Muscle layer of colon (tissue), 2 donors: ENCODE measurements at regions not wholly inside any gene's neighbourhood (a gene's known extent, or its start where the extent isn't known, plus 50 kb on each side); places are given as distances from the start of the nearest gene placed in this dataset.

Experiments
- H3K27ac ChIP-seq: one replicate; pipeline ENCODE4 v1.7.0; 2013; ENCODE audit warnings: low read depth, mild to moderate bottlenecking, low read length, moderate library complexity
- H3K27me3 ChIP-seq, 2 donors: one replicate each; pipeline ENCODE4 v1.7.0; 2013; ENCODE audit warnings: low read length in 2 of 2, mild to moderate bottlenecking in 2 of 2; ENCODE audit not compliant: insufficient read depth in 2 of 2, control insufficient read depth in 1 of 2
- H3K36me3 ChIP-seq: one replicate; pipeline ENCODE4 v1.7.0; 2013; ENCODE audit warnings: mild to moderate bottlenecking, low read length; ENCODE audit not compliant: insufficient read depth
- H3K4me1 ChIP-seq: one replicate; pipeline ENCODE4 v1.7.0; 2013; ENCODE audit warnings: mild to moderate bottlenecking, low read length; ENCODE audit not compliant: insufficient read depth
- H3K4me3 ChIP-seq, 2 donors: one replicate each; pipeline ENCODE4 v1.7.0; 2013; ENCODE audit warnings: low read length in 2 of 2, low read depth in 1 of 2, mild to moderate bottlenecking in 1 of 2, moderate library complexity in 1 of 2
- H3K9ac ChIP-seq: one replicate; pipeline ENCODE4 v1.7.0; 2013; ENCODE audit warnings: low read length
- H3K9me3 ChIP-seq: one replicate; pipeline ENCODE4 v1.7.0; 2013; ENCODE audit warnings: mild to moderate bottlenecking, low read length
- donor health status: abdominal sarcoma.
- donor health status: Adenocarcinoma of cecum.

DNA sequence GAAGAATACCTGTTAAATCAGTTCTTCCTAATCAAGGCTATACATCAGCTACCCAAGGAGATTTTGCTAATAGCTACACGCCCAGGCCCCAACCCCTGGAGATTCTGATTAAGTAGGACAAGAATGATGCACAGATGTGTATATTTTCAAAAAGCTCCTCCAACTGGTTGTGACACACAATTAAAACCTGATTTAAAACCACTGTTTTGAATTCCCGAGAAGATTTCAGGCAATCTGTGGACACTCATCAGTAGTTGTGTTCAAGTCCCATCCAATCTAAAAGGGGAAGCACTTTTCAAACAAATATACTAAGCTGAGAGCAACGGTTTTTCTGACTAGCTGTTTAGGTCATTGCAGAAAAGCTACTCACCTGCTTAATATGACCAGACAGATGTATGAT is 118.9 kb upstream of the NHSL1 start:
- H3K27ac ChIP-seq, result no peak overlapping the region
- H3K4me1 ChIP-seq, result no peaks in the 10 kb centered on the region
- no peak overlapping the region for H3K4me3 ChIP-seq
- H3K36me3 ChIP-seq, result no peaks in the 10 kb centered on the region
- no peaks in the 10 kb centered on the region for H3K27me3 ChIP-seq
- no peaks in the 10 kb centered on the region for H3K9me3 ChIP-seq
- no peak overlapping the region for H3K9ac ChIP-seq

DNA sequence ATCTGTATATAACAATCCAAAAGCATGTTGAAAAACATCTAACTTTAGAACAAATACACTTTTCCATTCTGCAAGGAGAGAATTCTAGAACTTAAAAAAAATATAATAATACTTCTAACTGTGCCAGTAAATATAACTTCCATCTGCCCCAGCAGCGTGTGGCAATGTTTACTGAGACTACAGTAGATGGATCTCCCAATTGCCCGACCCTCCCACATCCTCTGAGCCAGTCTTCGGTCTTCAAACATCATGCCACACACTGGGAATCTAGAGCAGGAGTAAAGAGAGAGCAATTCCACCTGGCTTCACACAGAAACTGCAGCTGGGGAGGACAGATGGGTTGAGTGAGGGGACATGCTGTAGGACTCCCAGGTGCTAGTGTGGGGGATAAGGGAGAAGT is 121.3 kb upstream of the NHSL1 start:
- Histone ChIP-seq H3K9me3 (no peaks in the 10 kb centered on the region), H3K36me3 (no peaks in the 10 kb centered on the region), H3K4me1 (no peaks in the 10 kb centered on the region), H3K4me3 (no peak overlapping the region), H3K27ac (no peak overlapping the region), H3K9ac (no peak overlapping the region), H3K27me3 (no peaks in the 10 kb centered on the region)

DNA sequence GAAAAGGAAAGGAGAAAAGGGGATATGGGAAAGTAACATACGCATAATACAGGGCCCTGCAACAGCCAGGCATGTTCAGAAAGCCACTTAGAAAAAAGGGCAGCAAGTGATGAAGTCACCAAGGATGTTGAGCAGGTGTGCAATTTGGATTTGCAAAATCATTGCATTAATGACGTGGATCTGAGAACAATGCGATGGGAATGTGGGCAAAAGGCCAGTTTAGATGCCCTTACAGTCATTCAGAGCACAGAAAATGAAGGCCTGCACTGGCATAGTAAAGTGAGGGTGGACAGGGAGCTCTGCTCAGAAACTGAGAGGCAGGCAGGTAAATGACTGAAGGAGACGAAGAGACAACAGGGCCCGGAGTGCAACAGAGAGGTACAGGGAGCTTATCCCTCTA is 123.7 kb upstream of the NHSL1 start:
- H3K9ac ChIP-seq, result no peak overlapping the region
- H3K4me3 ChIP-seq, result no peak overlapping the region
- H3K9me3 ChIP-seq, result no peaks in the 10 kb centered on the region
- no peaks in the 10 kb centered on the region for H3K36me3 ChIP-seq
- H3K27me3 ChIP-seq, result no peaks in the 10 kb centered on the region
- no peaks in the 10 kb centered on the region for H3K4me1 ChIP-seq
- H3K27ac ChIP-seq, result no peak overlapping the region

GRCh38 chr6:138631566-138631965 is 132.3 kb upstream of the NHSL1 start:
- no peaks in the 10 kb centered on the region for H3K36me3 ChIP-seq
- H3K27me3 ChIP-seq, result no peaks in the 10 kb centered on the region
- no peak overlapping the region for H3K9ac ChIP-seq
- H3K4me3 ChIP-seq, result no peak overlapping the region
- no peaks in the 10 kb centered on the region for H3K4me1 ChIP-seq
- no peak overlapping the region for H3K27ac ChIP-seq
- no peaks in the 10 kb centered on the region for H3K9me3 ChIP-seq

- Histone ChIP-seq H3K9ac (no peak overlapping the region), H3K9me3 (no peaks in the 10 kb centered on the region), H3K4me1 (no peaks in the 10 kb centered on the region), H3K27ac (no peak overlapping the region), H3K27me3 (no peaks in the 10 kb centered on the region), H3K36me3 (no peaks in the 10 kb centered on the region), H3K4me3 (no peak overlapping the region)
These were observed 135.7 kb upstream of the CCDC28A start for GRCh38 chr6:138637822-138638221.

DNA sequence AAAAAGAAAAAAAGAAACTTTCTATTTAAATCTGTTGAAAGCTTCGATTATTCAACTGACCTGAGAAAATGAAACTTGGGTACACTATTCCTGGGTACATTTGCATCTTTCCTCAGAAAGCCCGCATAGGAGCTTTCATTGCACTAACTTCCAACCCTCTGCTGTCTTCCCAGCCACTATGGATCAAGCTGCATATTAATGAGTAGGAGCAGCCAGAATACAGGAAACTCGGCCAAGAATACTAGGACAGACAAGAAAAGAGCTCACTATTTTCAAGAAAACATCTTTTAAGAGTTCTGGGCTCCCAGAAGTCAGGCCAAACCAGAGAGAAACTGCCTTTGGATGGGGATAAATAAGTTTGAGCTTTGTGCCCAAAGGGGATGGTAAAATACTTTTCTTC is 135.0 kb upstream of the CCDC28A start:
- Histone ChIP-seq H3K27ac (no peak overlapping the region), H3K27me3 (no peaks in the 10 kb centered on the region), H3K4me3 (no peak overlapping the region), H3K9me3 (no peaks in the 10 kb centered on the region), H3K36me3 (no peaks in the 10 kb centered on the region), H3K4me1 (no peaks in the 10 kb centered on the region), H3K9ac (no peak overlapping the region)

GRCh38 chr6:138640028-138640427 is 133.5 kb upstream of the CCDC28A start:
- no peaks in the 10 kb centered on the region for H3K27me3 ChIP-seq
- H3K27ac ChIP-seq, result no peak overlapping the region
- no peaks in the 10 kb centered on the region for H3K4me1 ChIP-seq
- H3K9ac ChIP-seq, result no peak overlapping the region
- H3K36me3 ChIP-seq, result no peaks in the 10 kb centered on the region
- no peaks in the 10 kb centered on the region for H3K9me3 ChIP-seq
- H3K4me3 ChIP-seq, result no peak overlapping the region

DNA sequence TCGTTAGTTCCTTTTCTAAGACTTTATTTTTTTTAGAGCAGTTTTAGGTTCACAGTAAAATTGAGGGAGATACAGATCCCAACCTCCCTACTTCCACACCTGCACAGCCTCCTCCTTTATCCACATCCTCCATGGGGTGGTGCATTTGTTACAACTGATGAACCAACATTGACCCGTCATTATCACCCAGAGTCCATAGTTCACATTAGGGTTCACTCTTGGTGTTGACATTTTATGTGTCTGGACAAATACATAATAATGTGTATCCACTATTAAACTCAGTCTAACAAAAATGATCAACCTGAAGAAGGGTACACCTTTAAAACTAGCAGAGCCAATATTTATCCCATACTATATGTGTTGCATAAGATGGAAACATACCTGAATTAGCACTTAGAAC is 130.4 kb upstream of the CCDC28A start:
- no peak overlapping the region for H3K4me3 ChIP-seq
- no peak overlapping the region for H3K27ac ChIP-seq
- no peak overlapping the region for H3K9ac ChIP-seq
- H3K36me3 ChIP-seq, result no peaks in the 10 kb centered on the region
- no peaks in the 10 kb centered on the region for H3K27me3 ChIP-seq
- H3K9me3 ChIP-seq, result no peaks in the 10 kb centered on the region
- no peaks in the 10 kb centered on the region for H3K4me1 ChIP-seq

DNA sequence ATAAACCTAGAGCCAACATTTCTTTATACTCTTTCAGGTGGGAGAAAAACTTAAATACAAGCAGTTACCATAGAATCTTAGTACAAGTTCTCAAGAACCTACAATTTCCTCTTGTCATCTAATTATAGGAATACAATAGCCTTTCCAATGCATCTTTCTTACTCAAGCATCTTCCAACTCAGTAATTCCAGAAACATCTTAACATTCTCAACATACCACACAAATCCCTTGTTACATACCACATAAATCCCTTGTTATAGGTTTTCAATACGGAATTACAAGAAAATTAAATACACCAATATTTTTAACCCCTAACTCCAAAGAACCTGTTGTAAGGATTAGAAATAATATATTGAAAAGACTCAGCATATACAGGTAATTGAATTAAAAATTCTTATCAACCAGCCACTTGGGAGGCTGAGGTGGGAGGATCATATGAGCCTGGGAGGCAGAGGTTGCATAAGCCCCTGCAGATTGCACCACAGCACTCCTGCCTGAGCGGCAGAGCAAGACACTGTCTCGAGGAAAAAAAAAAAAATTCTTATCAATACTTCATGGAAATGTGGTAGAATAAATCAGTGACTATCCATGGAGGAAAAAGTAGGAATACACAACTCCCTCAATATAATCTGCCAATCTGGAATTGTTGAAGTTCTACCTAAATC is 127.5 kb upstream of the CCDC28A start:
- no peaks in the 10 kb centered on the region for H3K4me1 ChIP-seq
- no peaks in the 10 kb centered on the region for H3K36me3 ChIP-seq
- no peaks in the 10 kb centered on the region for H3K9me3 ChIP-seq
- H3K4me3 ChIP-seq, result no peak overlapping the region
- no peaks in the 10 kb centered on the region for H3K27me3 ChIP-seq
- H3K9ac ChIP-seq, result no peak overlapping the region
- H3K27ac ChIP-seq, result no peak overlapping the region

- H3K9me3 ChIP-seq, result no peaks in the 10 kb centered on the region
- no peaks in the 10 kb centered on the region for H3K36me3 ChIP-seq
- no peaks in the 10 kb centered on the region for H3K27me3 ChIP-seq
- H3K4me3 ChIP-seq, result no peak overlapping the region
- H3K27ac ChIP-seq, result no peak overlapping the region
- no peaks in the 10 kb centered on the region for H3K4me1 ChIP-seq
- no peak overlapping the region for H3K9ac ChIP-seq
These were observed 126.6 kb upstream of the CCDC28A start for GRCh38 chr6:138647006-138647405.

DNA sequence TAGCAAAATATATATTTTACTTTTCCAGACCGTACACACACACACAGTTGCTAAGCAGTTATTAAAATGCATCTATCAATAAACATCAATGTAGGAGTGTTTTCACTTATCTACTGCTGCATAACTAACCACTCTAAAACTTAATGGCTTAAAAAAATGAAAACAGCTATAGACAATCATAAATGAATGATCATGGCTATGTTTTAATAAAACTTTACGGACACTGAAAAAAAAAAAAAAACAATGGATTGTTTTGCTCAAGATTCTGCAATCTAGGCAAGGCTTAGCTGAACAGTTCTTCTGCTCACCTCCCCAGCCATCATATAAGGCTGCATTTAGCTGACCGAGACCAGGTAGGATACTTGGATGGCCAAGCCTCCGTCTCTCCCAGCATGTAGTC is 125.4 kb upstream of the CCDC28A start:
- H3K27ac ChIP-seq, result no peak overlapping the region
- no peaks in the 10 kb centered on the region for H3K4me1 ChIP-seq
- no peak overlapping the region for H3K4me3 ChIP-seq
- H3K9me3 ChIP-seq, result no peaks in the 10 kb centered on the region
- no peaks in the 10 kb centered on the region for H3K36me3 ChIP-seq
- no peaks in the 10 kb centered on the region for H3K27me3 ChIP-seq
- H3K9ac ChIP-seq, result no peak overlapping the region

- Histone ChIP-seq H3K9me3 (no peaks in the 10 kb centered on the region), H3K27me3 (no peaks in the 10 kb centered on the region), H3K9ac (no peak overlapping the region), H3K4me1 (no peaks in the 10 kb centered on the region), H3K4me3 (no peak overlapping the region), H3K27ac (no peak overlapping the region), H3K36me3 (no peaks in the 10 kb centered on the region)
These were observed 122.1 kb upstream of the CCDC28A start for GRCh38 chr6:138651491-138651890.
